Omental fat pad (tissue), 3 donors: ENCODE measurements at regions not wholly inside any gene's neighbourhood (a gene's known extent, or its start where the extent isn't known, plus 50 kb on each side); places are given as distances from the start of the nearest gene placed in this dataset.

ENCODE experiments used
- ATAC-seq: fragments of 150-250 bp; one replicate; pipeline ENCODE4 v1.9.1; 2016; ENCODE audit warnings: mild to moderate bottlenecking, moderate library complexity; ENCODE audit not compliant: low FRiP score
- DNase-seq: peaks from one replicate; pipeline ENCODE4 v3.0.0-alpha.2; 2019; ENCODE audit warnings: low spot score
- TF ChIP-seq, protein P1 (sequence below), 3 donors: fragments of 450-650 bp; IDR thresholded peaks; one replicate each; pipeline ENCODE4 v1.5.1; 2016 to 2017; ENCODE audit warnings: antibody characterized with exemption in 3 of 3, mild to moderate bottlenecking in 3 of 3, moderate library complexity in 2 of 3

DNA sequence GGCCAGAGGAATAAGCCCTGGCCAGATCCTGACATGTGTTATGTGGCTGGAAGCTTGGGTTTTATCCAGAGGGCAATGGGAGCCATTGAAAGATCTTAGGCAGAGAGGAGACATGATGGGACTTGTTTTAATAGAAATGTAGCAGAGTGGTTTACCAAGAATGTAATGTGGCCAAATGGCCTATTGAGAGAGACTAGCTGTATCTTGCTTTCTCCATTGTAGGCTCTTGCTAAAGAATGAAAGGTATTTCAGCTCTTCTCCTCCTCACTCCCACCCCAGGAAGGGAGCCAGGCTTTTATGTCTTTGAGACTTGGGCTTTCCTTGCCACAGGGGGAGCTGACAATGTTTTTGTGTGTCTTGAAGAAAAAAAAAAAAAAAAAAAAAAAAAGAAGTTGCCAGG is 82.3 kb downstream of the TRIM29 start:
- ATAC-seq (no peak), DNase-seq (no peak)
- TF ChIP-seq, protein P1, sequence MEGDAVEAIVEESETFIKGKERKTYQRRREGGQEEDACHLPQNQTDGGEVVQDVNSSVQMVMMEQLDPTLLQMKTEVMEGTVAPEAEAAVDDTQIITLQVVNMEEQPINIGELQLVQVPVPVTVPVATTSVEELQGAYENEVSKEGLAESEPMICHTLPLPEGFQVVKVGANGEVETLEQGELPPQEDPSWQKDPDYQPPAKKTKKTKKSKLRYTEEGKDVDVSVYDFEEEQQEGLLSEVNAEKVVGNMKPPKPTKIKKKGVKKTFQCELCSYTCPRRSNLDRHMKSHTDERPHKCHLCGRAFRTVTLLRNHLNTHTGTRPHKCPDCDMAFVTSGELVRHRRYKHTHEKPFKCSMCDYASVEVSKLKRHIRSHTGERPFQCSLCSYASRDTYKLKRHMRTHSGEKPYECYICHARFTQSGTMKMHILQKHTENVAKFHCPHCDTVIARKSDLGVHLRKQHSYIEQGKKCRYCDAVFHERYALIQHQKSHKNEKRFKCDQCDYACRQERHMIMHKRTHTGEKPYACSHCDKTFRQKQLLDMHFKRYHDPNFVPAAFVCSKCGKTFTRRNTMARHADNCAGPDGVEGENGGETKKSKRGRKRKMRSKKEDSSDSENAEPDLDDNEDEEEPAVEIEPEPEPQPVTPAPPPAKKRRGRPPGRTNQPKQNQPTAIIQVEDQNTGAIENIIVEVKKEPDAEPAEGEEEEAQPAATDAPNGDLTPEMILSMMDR (IDR thresholded peaks at IDR 0.05): no peak

DNA sequence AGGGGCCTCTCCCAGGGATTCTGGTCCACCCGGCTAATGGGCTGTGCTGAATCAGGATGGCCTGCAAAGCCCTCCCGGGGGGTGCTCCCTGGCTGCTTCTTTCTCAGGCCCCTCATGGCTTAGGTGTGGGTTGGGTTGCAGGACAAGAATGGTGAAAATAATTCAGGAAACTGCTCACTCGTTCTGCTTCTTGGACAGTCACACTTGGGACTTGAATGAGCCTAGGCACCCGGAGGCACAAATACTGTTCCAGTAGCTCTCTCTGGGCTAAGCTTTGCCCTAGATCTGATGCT is 83.2 kb downstream of the TRIM29 start:
- no peak for DNase-seq
- no peak for ATAC-seq

GRCh38 chr11:120054016-120054752 is 83.7 kb downstream of the TRIM29 start:
- no peak for ATAC-seq
- TF ChIP-seq, protein P1 (IDR thresholded peaks at IDR 0.05): no peak
- no peak for DNase-seq

More for the DNA sequence above, 83.2 kb downstream of the TRIM29 start:
- TF ChIP-seq, protein P1 (IDR thresholded peaks at IDR 0.05): no peak

DNA sequence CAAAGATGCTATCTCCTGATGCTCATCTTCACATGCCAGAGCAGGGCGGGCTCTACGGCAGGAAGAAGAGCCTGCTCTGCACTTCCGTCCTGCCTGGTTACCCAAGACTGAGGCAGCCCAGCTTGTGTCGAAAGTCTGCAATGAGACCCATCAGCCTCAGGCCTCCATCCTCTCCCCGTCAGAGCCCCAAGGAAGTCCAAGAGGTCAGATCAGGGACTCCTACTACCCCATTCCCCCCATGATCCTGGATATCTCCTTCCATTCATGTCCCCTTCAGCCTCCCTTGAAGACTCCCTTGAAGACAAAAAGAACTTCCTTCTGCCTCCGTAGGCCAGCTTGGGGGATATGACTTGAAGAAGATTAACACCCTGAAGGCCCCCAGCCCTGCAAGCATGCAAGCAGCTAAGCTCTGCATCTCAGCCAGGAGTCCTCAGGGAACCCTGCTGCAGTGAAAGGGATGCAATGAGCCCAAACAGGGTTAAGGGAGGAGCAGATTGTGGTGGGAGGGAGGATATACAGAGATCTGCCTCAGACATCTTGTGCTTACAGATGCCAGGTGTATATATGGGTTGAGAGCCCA is 85.6 kb downstream of the TRIM29 start:
- TF ChIP-seq, protein P1 (IDR thresholded peaks at IDR 0.05): no peak
- ATAC-seq (no peak), DNase-seq (no peak)

DNA sequence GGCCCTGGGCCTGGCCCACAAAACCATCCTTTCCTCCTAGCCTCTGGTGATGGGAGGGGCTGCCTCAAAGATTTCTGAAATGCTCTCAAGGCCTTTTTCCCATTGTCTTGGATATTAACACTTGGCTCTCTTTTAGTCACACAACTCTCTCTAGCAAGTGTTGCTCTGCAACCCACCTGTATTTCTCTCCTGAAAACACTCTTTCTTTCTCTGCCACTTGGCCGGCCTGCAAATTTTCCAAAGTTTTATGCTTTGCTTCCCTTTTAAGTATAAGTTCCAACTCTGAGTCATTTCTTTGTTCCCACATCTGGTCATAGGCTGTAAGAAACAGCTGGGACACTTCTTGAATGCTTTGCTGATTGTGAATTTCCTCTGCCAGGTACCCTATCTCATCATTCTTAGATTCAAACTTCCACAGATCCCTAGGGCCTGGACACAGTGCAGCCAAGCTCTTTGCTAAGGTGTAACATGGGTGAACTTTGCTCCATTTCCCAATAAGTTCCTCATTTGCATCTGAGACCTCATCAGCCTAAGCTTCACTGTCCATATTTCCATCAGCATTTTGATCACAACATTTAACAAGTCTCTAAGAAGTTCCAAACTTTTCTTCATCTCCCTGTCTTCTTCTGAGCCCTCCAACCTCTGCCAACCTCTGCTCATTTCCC is 93.8 kb downstream of the TRIM29 start:
- DNase-seq: no peak
- ATAC-seq: no peak
- TF ChIP-seq, protein P1 (IDR thresholded peaks at IDR 0.05): no peak

DNA sequence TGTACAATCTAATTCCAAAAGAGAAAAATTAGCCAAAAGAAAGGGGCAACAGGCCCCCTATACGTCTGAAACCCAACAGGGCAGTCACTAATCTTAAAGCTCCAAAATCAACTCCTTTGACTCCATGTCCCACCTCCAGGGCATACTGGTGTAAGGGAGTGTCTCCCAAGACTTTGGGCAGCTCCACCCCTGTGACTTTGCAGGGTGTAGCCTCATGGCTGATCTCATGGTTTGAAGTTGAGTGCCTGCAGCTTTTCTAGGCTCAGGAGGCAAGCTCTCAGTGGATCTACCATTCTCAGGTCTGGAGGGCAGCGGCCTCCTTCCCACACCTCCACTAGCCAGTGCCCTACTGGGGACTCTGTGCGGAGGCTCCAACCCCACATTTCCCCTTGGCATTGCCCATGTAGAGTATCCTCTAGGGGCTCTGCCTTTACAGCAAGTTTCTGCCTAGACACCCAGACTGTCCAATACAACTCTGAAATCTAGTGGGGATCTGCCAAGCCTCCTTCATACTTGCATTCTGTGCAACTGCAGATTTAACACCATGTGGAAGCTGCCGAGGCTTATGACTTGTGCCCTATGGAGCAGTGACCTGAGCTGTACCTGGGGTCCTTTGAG is 94.5 kb downstream of the TRIM29 start:
- no peak for DNase-seq
- no peak for ATAC-seq
- TF ChIP-seq, protein P1 (IDR thresholded peaks at IDR 0.05): no peak
